Dedifferentiated amniotic fluid mesenchymal stem cell (primary cell): ENCODE measurements at regions not wholly inside any gene's neighbourhood (a gene's known extent, or its start where the extent isn't known, plus 50 kb on each side); places are given as distances from the start of the nearest gene placed in this dataset.
"Not testable (repeated sequence)": the region's sequence is repeated elsewhere in the genome, so short reads cannot be mapped to it uniquely, and the experiment has no call there.

ENCODE experiments used
- DNase-seq: peaks from one replicate; pipeline ENCODE4 v3.0.0-alpha.2; 2016; ENCODE audit errors: extremely low spot score

- not testable (repeated sequence) for DNase-seq
Observed at GRCh38 chr2:88802026-88802425, 110.6 kb downstream of the RPIA start.

DNA sequence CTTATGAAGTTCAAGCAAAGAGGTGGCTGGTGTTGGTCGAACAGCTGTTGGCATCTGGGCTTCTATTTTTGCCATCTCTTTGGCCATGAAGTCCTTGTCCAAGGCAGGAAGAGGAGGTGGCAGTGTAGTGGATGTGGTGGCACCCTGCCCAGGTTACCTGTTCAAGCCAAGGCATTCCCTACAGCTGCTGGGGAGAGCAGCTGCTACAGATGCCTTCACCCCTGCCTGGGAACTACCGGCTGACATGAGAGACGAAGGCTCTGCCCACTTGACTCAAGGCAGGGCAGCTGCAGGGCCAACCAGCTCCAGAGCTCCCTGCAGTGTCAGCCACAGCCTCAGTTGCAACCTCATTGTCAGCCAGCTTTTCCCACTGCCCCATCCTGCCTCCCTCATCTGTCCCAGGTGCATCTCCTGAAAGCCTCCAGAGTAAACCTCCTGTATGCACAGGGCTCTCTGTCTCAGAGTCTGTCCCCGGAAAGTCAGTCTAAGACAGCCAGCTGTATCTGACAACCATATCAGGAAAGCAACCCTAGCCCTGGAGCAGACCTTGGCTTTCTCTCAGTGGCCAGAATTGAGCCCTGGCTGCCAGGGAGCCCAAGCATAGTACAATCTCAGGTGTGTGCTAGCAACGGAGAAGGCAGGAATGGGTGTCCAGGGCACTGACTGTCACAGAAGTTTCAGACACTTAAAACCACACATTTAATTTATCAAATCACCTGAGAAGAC lies 115.9 kb downstream of the RPIA start:
- no peak for DNase-seq

GRCh38 chr2:88808083-88808482 lies 116.6 kb downstream of the RPIA start:
- DNase-seq, result no peak

GRCh38 chr2:88808652-88809051 lies 117.2 kb downstream of the RPIA start:
- no peak for DNase-seq

GRCh38 chr2:88809216-88809615 lies 117.7 kb downstream of the RPIA start:
- no peak for DNase-seq

- DNase-seq, result no peak
Observed at GRCh38 chr2:88810017-88810416, 118.5 kb downstream of the RPIA start.

DNA sequence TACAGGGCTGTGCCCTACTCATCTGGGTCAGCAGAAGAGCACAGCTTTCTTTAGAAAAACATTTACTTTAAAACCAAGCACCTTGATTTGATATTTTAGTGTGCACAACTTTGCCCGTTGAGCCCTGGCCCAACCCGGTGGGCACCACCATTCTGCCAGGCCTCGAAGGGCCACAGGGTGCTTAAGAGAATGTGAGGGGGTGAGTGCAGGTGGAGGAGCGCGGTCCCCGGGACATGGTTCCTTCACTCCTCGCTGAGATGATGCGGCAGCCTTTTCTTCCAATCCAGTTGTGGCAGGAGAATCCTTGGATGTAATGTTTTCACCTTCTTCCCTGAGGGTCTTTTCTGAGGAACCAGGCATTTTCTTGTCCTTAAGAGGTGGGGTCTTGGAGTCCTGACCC lies 119.0 kb downstream of the RPIA start:
- no peak for DNase-seq

DNA sequence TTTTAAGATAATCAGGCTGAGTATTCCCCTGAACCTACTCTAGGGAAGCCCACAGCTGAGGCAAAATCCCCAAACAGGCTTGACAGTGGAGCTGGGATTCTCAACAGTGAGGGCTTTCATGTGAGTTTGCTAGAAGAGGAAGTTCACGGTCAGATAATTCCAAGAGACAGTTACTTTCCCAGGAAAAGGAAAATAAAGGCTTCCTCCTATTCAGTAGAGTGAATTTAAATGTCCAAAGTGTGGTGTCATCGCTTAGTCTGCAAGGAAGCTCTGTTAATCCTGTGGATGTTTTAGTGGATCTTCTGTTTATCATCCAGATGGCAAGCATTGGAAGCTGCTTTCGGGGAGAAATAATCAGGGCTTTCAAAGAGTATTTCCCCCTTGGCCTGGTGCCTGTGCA lies 119.8 kb downstream of the RPIA start:
- DNase-seq, result no peak

DNA sequence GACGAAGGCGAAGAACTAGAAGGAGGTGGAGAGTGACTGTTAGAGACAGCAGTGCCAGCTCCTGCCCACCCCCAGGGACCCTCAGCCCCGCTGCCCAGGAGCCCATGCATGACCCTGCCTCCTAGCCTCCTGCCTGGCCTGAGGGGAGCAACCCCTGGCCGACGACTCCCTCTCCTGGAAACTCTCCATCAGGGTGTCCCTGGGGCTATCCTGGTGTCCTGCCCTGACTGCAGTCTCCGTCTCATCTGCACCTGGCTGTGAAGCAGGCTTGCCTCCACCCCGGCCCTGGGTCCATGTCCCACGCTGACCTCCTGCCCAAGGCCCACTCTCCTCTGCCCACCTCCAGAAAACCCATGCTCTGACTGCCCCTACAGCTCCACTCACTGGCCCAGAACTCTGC lies 120.2 kb downstream of the RPIA start:
- DNase-seq, result no peak

DNA sequence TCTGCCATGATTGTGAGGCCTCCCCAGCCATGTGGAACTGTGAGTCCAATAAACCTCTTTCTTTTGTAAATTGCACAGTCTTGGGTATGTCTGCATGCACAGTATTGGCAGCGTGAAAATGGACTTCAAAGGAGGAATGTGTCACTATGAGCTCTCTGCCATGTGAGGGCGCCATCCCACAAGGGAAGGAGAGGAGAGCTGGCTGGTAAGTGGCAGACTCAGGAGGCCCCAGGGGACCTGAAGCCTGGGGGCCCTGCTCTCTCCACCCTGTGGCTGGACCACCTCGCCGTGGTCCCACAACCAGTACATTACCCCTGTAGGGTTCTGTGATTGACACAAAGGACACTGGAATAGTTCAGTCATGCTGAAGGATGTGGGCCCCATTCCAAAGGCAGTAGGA lies 122.1 kb downstream of the RPIA start:
- no peak for DNase-seq

DNA sequence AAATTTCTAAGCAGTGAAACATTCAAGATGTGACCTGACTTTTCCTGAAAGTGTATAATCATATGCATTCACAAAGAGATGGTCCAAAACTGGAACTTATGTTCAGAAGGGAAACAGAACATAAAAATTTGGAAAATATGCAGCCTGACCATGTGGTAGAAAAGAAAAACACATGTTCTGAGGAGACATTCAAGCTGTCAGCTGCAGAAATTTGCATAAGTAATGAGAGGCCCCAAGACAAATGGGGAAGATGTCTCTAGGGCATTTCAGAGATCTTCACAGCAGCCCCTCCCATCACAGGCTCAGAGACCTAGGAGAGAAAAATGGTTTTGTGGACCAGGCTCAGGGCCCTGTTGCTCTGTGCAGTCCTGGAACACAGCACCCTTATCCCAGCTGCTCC lies 123.8 kb downstream of the RPIA start:
- no peak for DNase-seq

- DNase-seq, result no peak
Observed at GRCh38 chr2:88815697-88816096, 124.2 kb downstream of the RPIA start.

DNA sequence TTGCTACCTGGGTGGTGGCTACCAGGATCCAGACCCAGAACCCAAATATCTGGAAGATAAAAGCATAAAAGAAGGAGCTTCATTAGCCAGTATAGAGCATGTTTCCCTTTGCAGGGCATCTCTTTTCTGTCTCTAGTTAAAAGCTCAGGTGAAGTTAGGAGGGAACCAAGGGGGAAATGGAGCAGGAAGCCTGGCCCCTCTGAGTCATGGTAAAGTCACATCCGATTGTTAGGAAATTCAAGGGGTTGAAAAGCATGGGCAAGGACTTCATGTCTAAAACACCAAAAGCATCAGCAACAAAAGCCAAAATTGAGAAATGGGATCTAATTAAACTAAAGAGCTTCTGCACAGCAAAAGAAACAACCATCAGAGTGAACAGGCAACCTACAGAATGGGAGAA lies 126.9 kb downstream of the RPIA start:
- DNase-seq, result no peak

DNA sequence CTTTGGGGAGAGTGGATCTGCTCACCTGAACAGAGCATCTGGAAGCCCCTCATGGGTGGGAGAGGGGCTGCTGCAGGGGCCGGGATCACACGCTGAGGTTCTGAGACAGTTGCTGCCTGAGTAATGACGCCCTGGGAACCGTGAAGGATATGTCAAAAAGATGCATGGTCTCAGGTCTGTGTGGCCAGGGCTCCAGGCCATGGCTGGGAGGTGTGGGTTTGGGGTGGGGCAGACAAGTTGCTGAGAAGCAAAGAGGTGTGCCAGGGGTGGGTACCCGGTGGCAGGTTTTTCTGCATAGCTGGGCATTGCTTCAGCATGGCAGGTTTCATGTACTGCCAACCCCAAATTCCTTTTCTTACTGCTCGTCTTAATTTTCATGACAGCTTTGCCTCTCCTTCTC lies 133.5 kb downstream of the RPIA start:
- no peak for DNase-seq

DNA sequence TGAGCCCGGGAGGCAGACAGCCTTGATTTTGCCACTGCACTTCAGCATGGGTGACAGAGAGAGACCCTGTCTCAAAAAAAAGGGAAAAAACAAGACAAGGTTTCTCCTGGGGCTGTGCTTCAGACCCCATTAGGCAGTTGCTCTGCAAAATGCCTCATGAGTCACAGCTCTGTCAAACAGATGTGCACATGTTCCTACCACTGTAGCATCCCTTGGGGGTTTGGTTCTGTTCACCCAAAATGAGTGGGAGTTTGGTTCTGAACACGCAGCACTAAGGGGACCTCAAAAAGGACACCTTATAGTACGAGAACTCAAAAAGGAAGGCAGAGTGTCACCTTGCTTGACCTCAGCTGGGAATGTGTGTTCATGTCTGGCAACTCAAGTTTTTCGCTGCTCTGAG lies 134.9 kb downstream of the RPIA start:
- no peak for DNase-seq

GRCh38 chr2:88827821-88828220 lies 136.3 kb downstream of the RPIA start:
- DNase-seq, result no peak

- no peak for DNase-seq
Observed at GRCh38 chr2:88828397-88829137, 137.1 kb downstream of the RPIA start.

GRCh38 chr2:88829607-88830463 lies 138.4 kb downstream of the RPIA start:
- no peak for DNase-seq

DNA sequence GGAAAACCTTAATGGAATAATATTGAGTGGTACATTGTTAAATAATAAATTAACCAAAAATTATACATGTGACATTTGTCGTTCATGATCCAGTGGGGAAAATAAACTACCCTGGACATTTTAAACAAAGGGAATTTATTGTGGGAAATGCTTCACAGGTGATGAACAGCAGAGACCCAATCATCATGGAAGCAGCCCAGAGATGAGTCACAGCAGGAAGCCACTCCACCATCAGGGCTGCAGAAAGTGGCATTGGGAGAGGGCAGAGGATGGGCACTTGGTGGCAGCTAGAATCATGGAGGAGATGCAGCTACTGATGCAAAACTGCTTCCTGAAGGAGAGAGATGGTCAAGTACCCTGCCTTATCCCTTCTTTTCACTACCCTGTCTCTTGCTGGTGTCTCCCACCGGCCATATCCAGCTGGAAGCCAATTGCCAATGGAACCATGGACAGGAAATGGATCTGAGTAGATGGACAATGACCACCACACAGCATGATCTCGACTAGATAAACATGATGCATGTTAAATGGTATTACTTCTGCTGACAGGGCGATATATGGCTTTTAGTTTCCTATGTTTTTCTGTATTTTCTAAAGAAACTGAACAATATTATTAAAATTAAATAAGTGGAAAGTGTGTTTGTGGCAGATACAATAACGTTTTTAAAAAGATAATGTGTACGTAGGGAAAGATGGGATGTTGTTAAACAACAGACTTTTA lies 139.8 kb downstream of the RPIA start:
- no peak for DNase-seq

GRCh38 chr2:88831792-88832248 lies 140.3 kb downstream of the RPIA start:
- DNase-seq, result no peak

GRCh38 chr2:88832311-88832991 lies 141.0 kb downstream of the RPIA start:
- DNase-seq, result no peak
